Upper lobe of left lung (tissue), 6 donors: ENCODE measurements at regions not wholly inside any gene's neighbourhood (a gene's known extent, or its start where the extent isn't known, plus 50 kb on each side); places are given as distances from the start of the nearest gene placed in this dataset.
A peak's percentile ranks its signal among the peaks of the same experiment; 100 is the strongest.

Source experiments
- ATAC-seq, 2 donors: fragments of 200-7000 bp; cut with Tn5 transposase; one replicate each; pipeline ENCODE4 v1.9.1; 2022; ENCODE audit warnings: mild to moderate bottlenecking in 2 of 2, moderate library complexity in 2 of 2; ENCODE audit not compliant: low FRiP score in 2 of 2
- DNase-seq, 2 donors: peaks; one replicate each; pipeline ENCODE4 v3.0.0-alpha.2; 2019 to 2020
- H3K27ac ChIP-seq, 4 donors: fragments of 200-600 bp; sonication (generic); one replicate each; pipeline ENCODE4 v1.5.1; 2016 to 2019
- H3K27me3 ChIP-seq, 4 donors: fragments of 200-600 bp; sonication (generic); one replicate each; pipeline ENCODE4 v1.5.1; 2017 to 2019
- H3K36me3 ChIP-seq, 4 donors: fragments of 200-600 bp; sonication (generic); one replicate each; pipeline ENCODE4 v1.5.1; 2016 to 2019
- H3K4me1 ChIP-seq, 4 donors: fragments of 200-600 bp; sonication (generic); one replicate each; pipeline ENCODE4 v1.5.1; 2018 to 2019
- H3K4me3 ChIP-seq, 4 donors: fragments of 200-600 bp; sonication (generic); one replicate each; pipeline ENCODE4 v1.5.1; 2017 to 2019; ENCODE audit warnings: mild to moderate bottlenecking in 2 of 4, moderate library complexity in 1 of 4
- H3K9me3 ChIP-seq, 4 donors: fragments of 200-600 bp; sonication (generic); one replicate each; pipeline ENCODE4 v1.5.1; 2018 to 2019
- EP300 ChIP-seq, 4 donors: sonication (generic); formaldehyde crosslinking; IDR thresholded peaks; one replicate each; pipeline ENCODE4 v1.5.1; 2017; ENCODE audit warnings: antibody characterized with exemption in 4 of 4, control low read depth in 2 of 4
- POLR2A ChIP-seq, 4 donors: fragments of 450-650 bp; IDR thresholded peaks; one replicate each; pipeline ENCODE4 v1.5.1; 2016 to 2017; ENCODE audit warnings: antibody characterized with exemption in 4 of 4, mild to moderate bottlenecking in 2 of 4
- POLR2AphosphoS5 ChIP-seq, 2 donors: sonication (generic); formaldehyde crosslinking; IDR thresholded peaks; one replicate each; pipeline ENCODE4 v1.5.1; 2017; ENCODE audit warnings: antibody characterized with exemption in 2 of 2
- WGBS, 2 donors: methylation state at CpG; one replicate each; pipeline ENCODE4 v1.1.5; 2017 to 2018; 5-methylcytosine and 5-hydroxymethylcytosine counted together
- TF ChIP-seq, protein P1 (sequence below), 6 experiments: fragments of 450-650 bp in 4 of 6; fragments of 200-600 bp in 2 of 6; sonication (generic) in 2 of 6; IDR thresholded peaks; one replicate each; pipeline ENCODE4 v1.5.1; 2016 to 2019; ENCODE audit warnings: antibody characterized with exemption in 6 of 6
- donor health status: DM: no; HTN: no; CAD: no; lungs with moderate emphysema.
- donor health status: DM: no; HTN: yes; CAD: no; lungs with severe emphysema.

DNA sequence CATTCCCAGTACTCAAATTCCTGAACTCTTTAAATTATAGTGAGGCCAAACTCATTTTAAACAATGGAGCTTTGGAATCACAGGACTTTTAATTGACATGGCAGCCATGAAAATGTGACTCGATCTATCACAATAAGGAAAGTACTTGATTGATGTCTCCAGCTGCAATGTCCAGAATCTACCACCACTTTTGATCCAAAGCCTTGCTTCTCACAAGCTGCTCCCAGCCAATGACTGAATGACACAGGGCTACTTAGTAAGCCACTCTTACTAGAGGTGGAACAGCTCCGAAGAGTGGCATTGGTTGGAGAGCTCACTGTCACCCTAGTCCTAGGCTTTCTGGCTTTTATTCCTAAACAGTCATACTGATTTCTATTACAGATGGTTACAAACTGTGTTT is 270.1 kb downstream of the IRS1 start:
- no peak overlapping the region for H3K27ac ChIP-seq
- 85 to 89% methylated on average over 2 of the region's 2 CpGs for WGBS, 2 donors
- no peaks in the 10 kb centered on the region for H3K4me1 ChIP-seq
- no peaks in the 10 kb centered on the region for H3K9me3 ChIP-seq
- no peaks in the 10 kb centered on the region for H3K36me3 ChIP-seq
- H3K27me3 ChIP-seq = no peaks in the 10 kb centered on the region
- TF ChIP-seq POLR2AphosphoS5 (IDR thresholded peaks at IDR 0.05) = no peak
- no peak for TF ChIP-seq POLR2A (IDR thresholded peaks at IDR 0.05)
- TF ChIP-seq EP300 (IDR thresholded peaks at IDR 0.05) = no peak
- TF ChIP-seq, protein P1, sequence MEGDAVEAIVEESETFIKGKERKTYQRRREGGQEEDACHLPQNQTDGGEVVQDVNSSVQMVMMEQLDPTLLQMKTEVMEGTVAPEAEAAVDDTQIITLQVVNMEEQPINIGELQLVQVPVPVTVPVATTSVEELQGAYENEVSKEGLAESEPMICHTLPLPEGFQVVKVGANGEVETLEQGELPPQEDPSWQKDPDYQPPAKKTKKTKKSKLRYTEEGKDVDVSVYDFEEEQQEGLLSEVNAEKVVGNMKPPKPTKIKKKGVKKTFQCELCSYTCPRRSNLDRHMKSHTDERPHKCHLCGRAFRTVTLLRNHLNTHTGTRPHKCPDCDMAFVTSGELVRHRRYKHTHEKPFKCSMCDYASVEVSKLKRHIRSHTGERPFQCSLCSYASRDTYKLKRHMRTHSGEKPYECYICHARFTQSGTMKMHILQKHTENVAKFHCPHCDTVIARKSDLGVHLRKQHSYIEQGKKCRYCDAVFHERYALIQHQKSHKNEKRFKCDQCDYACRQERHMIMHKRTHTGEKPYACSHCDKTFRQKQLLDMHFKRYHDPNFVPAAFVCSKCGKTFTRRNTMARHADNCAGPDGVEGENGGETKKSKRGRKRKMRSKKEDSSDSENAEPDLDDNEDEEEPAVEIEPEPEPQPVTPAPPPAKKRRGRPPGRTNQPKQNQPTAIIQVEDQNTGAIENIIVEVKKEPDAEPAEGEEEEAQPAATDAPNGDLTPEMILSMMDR (IDR thresholded peaks at IDR 0.05) = no peak
- ATAC-seq = no peak
- no peak overlapping the region for H3K4me3 ChIP-seq
- DNase-seq = no peak

DNA sequence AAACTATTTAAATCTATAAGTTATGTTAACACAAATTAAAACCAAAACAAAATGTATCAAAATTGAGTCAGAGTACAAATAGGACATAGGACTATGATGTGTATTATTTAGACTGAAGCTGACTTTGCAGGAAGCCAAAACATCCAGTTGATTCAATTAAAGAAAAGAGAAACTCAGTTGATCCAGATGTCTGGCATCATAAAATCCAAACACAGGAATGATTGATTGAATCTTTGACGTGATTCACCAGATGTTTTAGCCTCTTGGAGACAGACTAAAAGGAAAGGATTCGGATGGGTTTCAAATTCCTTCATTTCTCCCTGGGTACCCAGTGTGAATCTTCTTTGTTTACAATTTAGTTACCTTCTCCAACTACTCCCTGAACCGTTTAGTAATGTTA is 272.9 kb downstream of the IRS1 start:
- H3K36me3 ChIP-seq = no peaks in the 10 kb centered on the region
- no peaks in the 10 kb centered on the region for H3K27me3 ChIP-seq
- H3K27ac ChIP-seq = no peak overlapping the region
- peaks cover 0 to 3% (median 0%) of the 10 kb centered on the region in 4 donors for H3K4me1 ChIP-seq
- ATAC-seq (peak in 1 of 2 donors; percentile 32), DNase-seq (no peak)
- 46% methylated on average over 3 of the region's 3 CpGs for WGBS, 2 donors
- no peak for TF ChIP-seq POLR2A (IDR thresholded peaks at IDR 0.05)
- TF ChIP-seq POLR2AphosphoS5 (IDR thresholded peaks at IDR 0.05) = no peak
- TF ChIP-seq EP300 (IDR thresholded peaks at IDR 0.05) = no peak
- TF ChIP-seq, protein P1 (IDR thresholded peaks at IDR 0.05) = no peak
- no peak overlapping the region for H3K4me3 ChIP-seq
- no peaks in the 10 kb centered on the region for H3K9me3 ChIP-seq

DNA sequence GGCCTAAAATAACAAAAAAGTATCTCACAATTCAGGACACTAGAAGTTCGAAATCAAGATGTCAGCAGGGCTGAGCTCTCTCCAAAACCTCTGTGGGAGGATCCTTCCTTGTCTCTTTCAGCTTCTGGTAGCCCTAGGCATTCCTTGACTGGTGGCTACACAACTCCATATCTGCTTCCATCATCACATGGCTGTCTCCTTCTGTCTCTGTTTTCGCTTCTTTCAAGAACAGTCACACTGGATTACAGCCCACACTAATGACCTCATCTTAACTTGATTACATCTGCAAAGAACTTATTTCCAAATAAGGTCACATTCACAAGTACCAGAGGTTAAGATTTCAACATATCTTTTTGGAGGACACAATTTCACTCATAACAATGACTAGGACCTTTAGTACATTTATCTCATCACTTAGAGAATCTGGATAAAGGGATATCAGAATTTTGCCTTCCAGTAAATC is 275.2 kb downstream of the IRS1 start:
- WGBS, 2 donors = 67 to 81% methylated on average over 2 of the region's 2 CpGs
- no peaks in the 10 kb centered on the region for H3K27me3 ChIP-seq
- peaks cover 0 to 3% (median 0%) of the 10 kb centered on the region in 4 donors for H3K4me1 ChIP-seq
- H3K4me3 ChIP-seq = no peak overlapping the region
- DNase-seq (no peak), ATAC-seq (peak in 1 of 2 donors; percentile 90)
- H3K27ac ChIP-seq = no peak overlapping the region
- peaks cover 0 to 5% (median 0%) of the 10 kb centered on the region in 4 donors for H3K9me3 ChIP-seq
- TF ChIP-seq EP300 (IDR thresholded peaks at IDR 0.05) = peak in 1 of 4 donors; percentile 22
- TF ChIP-seq, protein P1 (IDR thresholded peaks at IDR 0.05) = no peak
- H3K36me3 ChIP-seq = no peaks in the 10 kb centered on the region

DNA sequence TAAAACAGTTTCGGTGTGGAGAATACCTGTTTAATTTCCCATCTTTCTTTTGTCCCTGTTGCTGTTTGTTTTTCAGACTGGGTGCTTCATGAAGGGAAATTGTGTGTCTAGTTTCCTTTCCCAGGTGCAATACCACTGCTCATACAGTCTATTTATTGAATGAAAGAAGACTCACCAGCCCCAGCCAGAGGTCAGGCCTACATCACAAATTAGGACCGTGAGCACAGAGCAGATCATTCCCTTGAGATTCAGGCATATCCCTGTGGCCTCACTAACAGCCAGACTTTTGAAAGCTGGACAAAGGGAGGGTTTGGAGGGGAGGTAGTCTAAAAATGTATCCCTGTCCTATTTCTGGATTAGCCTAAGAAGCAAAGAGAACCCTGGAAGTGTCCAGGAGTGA is 278.9 kb downstream of the IRS1 start:
- ATAC-seq (no peak), DNase-seq (no peak)
- H3K36me3 ChIP-seq = no peaks in the 10 kb centered on the region
- peaks cover 0 to 3% (median 0%) of the 10 kb centered on the region in 4 donors for H3K4me1 ChIP-seq
- no peak overlapping the region for H3K4me3 ChIP-seq
- 88 to 90% methylated on average over 2 of the region's 2 CpGs for WGBS, 2 donors
- no peaks in the 10 kb centered on the region for H3K27me3 ChIP-seq
- H3K27ac ChIP-seq = no peak overlapping the region
- no peak for TF ChIP-seq POLR2AphosphoS5 (IDR thresholded peaks at IDR 0.05)
- TF ChIP-seq, protein P1 (IDR thresholded peaks at IDR 0.05) = no peak
- no peak for TF ChIP-seq EP300 (IDR thresholded peaks at IDR 0.05)
- TF ChIP-seq POLR2A (IDR thresholded peaks at IDR 0.05) = no peak
- H3K9me3 ChIP-seq = peaks cover 0 to 5% (median 0%) of the 10 kb centered on the region in 4 donors

DNA sequence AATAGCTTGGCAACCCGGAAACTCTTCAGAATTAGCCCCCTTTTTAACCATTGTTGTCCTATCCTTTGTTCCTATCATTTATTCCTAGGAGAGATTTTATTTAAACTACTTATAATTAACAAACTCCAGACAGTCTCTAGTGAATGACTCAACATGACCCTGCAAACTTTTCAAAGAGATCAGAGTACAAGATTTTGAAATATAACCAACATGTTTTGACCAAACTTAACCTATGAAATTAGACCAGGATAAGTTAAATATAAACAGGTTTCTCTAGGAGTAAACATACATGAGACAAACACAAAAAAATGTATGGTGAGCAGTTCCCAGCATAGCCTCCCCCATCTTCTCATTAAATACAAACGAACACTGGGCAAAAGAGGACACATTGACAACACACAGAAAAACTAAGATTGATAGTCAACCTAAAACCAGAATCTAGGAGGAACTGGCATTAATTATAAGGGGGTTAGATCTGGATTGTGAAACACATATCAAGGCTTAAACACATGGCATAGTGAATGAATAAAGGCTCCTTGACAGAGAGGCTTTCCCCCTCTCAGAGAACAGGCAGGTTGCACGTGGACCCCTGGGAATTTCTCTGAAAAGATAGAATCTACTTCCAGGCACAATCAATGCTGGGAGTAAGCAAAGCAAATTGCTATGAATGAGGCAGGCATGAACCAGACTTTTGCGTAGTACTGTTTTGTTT is 284.1 kb downstream of the IRS1 start:
- Histone ChIP-seq H3K9me3 (no peaks in the 10 kb centered on the region), H3K27me3 (no peaks in the 10 kb centered on the region), H3K4me1 (no peaks in the 10 kb centered on the region), H3K36me3 (no peaks in the 10 kb centered on the region), H3K4me3 (no peak overlapping the region), H3K27ac (no peak overlapping the region)
- TF ChIP-seq, protein P1 (IDR thresholded peaks at IDR 0.05) = no peak
- TF ChIP-seq POLR2A (IDR thresholded peaks at IDR 0.05) = no peak
- no peak for TF ChIP-seq POLR2AphosphoS5 (IDR thresholded peaks at IDR 0.05)
- TF ChIP-seq EP300 (IDR thresholded peaks at IDR 0.05) = no peak
- DNase-seq = no peak
- ATAC-seq = no peak
- WGBS, 2 donors = 74 to 78% methylated on average over 4 of the region's 4 CpGs
